NCI-H526 treated with DMSO at 0.1 percent for 48 hours (cell line): ENCODE measurements at regions not wholly inside any gene's neighbourhood (a gene's known extent, or its start where the extent isn't known, plus 50 kb on each side); places are given as distances from the start of the nearest gene placed in this dataset.

ENCODE experiments used
- DNase-seq: peaks from one replicate; lab custom pipeline; 2025; lab: John Stamatoyannopoulos, UW

GRCh38 chr2:136373029-136373428 lies 255.1 kb upstream of the CXCR4 start:
- DNase-seq, result no peak

GRCh38 chr2:136363900-136364299 lies 246.0 kb upstream of the CXCR4 start:
- DNase-seq, result no peak

GRCh38 chr2:136363470-136363869 lies 245.5 kb upstream of the CXCR4 start:
- DNase-seq, result no peak

- DNase-seq, result no peak
These were observed 244.9 kb upstream of the CXCR4 start for GRCh38 chr2:136362676-136363390.

- no peak for DNase-seq
These were observed 243.6 kb upstream of the CXCR4 start for GRCh38 chr2:136361521-136361920.

GRCh38 chr2:136360790-136361189 lies 242.8 kb upstream of the CXCR4 start:
- no peak for DNase-seq

GRCh38 chr2:136359121-136359965 lies 241.4 kb upstream of the CXCR4 start:
- no peak for DNase-seq

GRCh38 chr2:136358576-136358975 lies 240.6 kb upstream of the CXCR4 start:
- DNase-seq, result no peak

- no peak for DNase-seq
These were observed 239.0 kb upstream of the CXCR4 start for GRCh38 chr2:136357007-136357380.

- DNase-seq, result no peak
These were observed 238.4 kb upstream of the CXCR4 start for GRCh38 chr2:136356125-136357006.

GRCh38 chr2:136351684-136352083 lies 233.7 kb upstream of the CXCR4 start:
- DNase-seq, result no peak

- DNase-seq, result no peak
These were observed 230.0 kb upstream of the CXCR4 start for GRCh38 chr2:136347981-136348380.

- no peak for DNase-seq
These were observed 226.4 kb upstream of the CXCR4 start for GRCh38 chr2:136344339-136344738.

GRCh38 chr2:136342138-136342537 lies 224.2 kb upstream of the CXCR4 start:
- DNase-seq, result no peak

GRCh38 chr2:136334967-136335366 lies 217.0 kb upstream of the CXCR4 start:
- no peak for DNase-seq

GRCh38 chr2:136332436-136333095 lies 214.6 kb upstream of the CXCR4 start:
- no peak for DNase-seq

GRCh38 chr2:136331226-136331625 lies 213.3 kb upstream of the CXCR4 start:
- DNase-seq, result no peak

GRCh38 chr2:136328207-136328795 lies 210.4 kb upstream of the CXCR4 start:
- DNase-seq, result no peak

- no peak for DNase-seq
These were observed 209.4 kb upstream of the CXCR4 start for GRCh38 chr2:136327162-136327852.

GRCh38 chr2:136325844-136326331 lies 207.9 kb upstream of the CXCR4 start:
- DNase-seq, result no peak

GRCh38 chr2:136324966-136325365 lies 207.0 kb upstream of the CXCR4 start:
- DNase-seq, result no peak
